GM21723 (cell line): ENCODE measurements at regions not wholly inside any gene's neighbourhood (a gene's known extent, or its start where the extent isn't known, plus 50 kb on each side); places are given as distances from the start of the nearest gene placed in this dataset.

Source experiments
- ATAC-seq: cut with Tn5 transposase; IDR thresholded peaks from one replicate; pipeline ENCODE4 v1.9.1; 2021; ENCODE audit warnings: mild to moderate bottlenecking, moderate library complexity; ENCODE audit not compliant: unreplicated experiment

DNA sequence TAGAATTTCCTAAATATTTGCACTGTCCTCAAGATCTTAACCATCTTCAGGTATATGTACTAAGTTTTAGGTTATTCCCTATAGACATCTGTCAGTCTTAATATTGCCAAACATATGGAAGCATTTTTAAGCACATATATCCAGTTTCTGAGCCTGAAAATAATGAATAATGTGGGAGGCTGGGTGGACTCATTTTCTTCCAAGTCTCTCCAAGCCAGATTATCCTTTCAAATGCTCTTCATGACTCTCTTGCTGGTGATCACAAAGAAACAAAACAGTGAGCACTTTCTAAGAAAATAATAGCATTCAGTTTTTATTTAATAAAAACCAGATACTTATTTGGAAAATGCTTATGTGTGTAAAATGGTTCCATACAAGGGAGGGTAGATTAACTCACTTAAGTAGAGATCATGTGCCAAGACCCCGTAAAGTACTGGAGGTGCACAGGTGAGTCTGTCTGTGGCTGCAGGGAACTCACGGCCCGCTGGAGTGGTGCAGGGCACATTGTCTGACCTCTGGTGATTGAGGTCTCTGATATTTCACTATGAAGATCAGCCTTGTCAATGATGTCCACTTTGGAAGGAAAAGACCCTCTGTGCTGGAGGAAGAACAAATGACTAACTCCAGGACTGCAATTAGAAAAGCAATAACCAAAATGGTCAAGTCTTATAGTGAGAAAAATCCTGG lies 161.6 kb downstream of the TMEM18 start:
- ATAC-seq: no peak

DNA sequence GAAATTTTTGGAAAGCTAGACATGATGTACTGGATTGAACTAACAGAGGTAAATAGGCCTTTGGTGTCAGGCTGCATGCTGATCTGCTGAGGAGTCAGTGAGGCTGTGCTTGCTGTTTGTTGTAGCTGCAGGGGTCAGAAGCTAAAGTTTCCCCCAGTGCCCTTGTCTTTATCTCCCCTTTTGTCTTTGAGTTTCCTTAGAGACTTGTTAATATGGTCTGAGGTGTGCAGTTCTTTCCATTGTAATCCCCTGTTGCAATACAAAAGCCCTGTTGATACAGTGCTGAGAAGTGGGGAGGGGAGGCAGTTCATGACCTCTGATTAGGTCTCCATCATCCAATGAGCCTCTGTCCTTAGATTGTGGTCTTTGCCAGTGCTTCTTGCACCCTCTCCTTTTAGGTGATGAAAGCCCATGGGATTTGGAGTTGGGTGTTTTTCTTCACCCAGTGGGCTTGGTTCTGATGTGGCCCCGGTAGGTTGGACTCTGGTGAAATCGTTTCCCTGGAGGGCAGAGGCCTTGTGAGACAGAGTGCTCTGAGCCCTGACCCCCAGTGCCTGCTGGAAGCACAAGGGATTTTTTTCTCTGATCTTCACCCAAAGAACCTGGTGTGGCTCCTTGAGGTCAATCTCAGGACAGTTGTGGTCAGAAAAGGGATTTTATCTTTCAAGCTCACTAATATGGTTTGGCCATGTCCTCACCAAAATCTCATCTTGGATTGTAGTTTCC lies 163.1 kb downstream of the TMEM18 start:
- no peak for ATAC-seq

DNA sequence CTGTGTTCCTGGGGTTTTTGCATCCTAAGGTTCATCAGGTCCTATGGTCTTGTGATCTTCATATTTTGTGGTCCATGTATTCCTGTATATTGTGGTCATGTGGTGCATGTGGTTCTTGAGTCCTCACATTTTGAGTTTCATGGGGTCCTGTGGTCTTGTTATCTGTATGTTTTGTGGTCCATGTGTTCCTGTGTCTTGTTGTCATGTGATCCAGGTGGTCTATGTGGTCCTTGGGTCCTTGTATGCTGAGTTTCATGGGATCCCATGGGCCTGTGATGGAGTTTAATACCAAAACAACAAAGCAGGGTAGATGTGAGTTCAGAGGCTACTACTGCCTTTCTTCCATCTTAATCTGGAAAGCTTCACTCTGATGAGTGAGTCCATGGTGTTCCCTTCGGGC lies 166.4 kb downstream of the TMEM18 start:
- no peak for ATAC-seq

DNA sequence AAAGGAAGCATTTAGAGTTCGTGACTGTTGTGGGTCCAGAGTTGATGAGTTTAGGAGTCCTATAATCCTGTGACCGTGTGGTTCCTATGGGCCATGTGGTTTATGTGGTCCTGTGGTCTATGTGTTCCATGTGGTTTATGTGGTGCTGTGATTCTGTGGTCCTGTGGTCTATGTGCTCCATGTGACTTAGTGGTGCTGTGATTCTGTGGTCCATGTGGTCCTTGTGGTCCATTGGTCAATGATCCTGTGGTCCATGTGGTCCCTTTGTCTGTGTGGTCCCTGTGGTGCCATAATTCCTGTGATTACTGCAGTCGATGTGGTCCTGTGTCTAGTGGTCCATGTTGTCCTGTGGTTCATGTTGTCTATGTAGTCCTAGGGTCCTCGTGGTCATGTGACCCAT lies 167.3 kb downstream of the TMEM18 start:
- ATAC-seq: no peak

DNA sequence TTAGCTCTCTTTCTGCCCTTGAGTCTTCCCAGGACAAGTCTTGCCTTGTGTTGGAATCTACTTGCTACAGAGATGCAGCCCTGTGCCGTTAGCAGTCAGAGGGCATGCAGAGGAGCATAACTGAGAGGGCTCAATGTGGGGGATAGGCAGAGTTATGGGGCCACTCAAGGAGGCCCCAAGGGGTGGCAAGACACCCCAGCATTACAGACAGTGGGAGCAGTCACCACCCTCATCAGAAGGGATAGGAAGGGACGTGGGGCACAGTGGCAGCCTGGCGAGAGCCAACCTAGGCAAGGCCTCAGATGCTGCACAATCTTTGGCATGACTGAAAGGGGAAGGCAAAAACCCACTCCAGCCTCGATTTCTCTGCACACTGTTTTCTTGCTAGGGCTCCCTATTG lies 169.1 kb downstream of the TMEM18 start:
- no peak for ATAC-seq

DNA sequence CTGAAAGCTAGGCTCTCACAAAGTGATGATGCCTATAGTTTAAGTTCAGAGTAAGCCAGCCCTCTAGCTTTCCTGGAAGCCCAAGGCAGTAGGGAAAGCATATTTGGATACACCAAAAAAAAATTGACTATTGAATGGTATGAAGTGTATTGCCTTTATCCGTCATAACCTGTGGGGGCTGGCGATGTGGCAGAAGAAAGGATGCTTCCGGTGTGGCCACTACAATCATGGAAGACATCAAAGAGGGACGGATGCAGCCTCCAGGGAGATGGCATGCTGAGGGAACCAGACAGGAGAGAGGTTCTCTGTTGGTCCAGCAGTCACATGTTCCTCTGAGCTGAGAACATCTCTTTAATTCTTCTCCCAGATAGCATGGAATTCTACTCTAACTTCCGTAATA lies 170.3 kb downstream of the TMEM18 start:
- no peak for ATAC-seq

DNA sequence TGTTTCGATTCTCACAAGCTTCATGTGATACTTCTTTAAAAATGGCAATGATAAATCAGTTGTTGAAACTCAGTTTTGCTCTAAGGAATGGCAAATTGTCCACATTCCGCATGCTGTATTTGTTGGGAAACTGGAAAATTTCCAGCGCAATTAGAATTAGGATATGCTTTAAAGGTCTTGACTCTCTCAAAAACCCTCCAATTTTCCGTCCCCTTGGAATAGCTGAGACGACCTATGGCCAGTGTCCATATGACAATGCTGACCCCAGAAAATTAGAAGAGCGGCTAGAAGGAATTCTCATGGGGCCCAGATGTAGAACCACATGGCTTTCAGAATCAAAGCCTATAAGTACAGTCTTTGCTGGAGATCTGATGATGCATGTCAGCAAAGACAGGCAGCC lies 170.8 kb downstream of the TMEM18 start:
- no peak for ATAC-seq

DNA sequence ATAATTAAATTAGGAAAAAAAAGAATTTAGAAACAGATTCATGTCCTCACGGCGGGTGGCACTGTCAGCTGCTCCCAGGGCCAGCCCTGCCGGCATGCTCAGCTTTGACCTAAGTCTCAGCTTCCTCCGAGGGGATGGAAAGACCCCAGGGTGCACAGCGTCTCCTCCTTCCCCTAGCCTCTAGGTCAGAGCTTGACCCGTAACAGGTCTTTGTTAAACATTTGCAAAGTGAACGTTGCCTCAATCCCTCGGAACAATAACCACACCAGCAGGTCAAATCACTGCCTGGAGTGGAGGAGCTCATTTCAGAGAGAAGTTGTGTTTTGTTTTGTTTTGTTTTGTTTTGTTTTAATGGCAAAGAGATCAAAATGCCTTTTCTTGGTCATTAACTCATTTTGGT lies 171.3 kb downstream of the TMEM18 start:
- no peak for ATAC-seq

DNA sequence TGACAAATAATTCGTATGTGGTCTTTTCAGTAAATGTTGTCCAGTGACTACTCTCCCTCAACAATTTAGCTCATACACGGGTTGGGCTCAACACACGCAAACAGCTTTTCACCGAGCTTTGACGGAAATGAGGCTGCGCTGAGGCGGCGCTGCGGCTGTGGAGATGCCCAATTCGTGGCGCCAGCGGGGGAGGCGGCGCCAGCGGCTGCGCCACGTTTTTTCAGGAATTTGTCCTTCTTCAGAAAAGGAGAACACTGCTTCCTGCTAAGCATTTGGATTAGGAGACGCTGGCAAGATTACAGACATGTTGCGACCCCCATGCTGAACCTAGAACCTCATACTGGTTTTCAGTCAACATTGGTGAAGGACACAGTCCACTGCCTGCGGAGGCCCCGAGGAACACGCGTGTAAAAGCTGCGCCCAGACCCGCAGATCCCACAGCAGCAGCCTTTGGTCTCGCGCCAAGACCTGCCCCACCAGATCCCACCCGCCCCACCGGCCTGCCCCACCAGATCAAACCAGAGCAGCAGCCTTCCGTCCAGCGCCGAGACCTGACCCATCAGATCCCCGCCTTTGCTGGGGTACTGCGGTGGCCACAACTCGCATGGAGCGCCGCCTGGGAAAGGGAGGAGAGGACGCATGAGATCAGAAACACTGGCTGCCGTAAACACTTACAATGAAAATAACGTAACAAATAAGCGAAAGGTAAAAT lies 173.8 kb downstream of the TMEM18 start:
- no peak for ATAC-seq

DNA sequence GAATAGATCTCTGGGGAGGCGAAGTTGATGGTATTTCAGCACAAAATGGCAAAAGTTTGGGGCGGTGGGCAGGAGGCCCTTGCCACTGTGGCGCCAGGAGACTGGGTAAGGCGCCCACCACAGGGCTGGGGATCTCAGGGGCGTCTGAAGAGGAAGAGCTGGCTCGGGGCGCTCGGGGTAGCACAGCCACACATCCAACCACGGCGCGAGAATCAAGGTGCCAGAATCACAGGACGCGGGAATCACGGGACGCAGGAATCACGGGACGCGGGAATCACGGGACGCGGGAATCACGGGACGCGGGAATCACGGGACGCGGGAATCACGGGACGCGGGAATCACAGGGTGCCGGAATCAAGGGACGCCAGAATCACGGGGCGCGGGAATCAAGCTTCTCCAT lies 174.4 kb downstream of the TMEM18 start:
- no peak for ATAC-seq

DNA sequence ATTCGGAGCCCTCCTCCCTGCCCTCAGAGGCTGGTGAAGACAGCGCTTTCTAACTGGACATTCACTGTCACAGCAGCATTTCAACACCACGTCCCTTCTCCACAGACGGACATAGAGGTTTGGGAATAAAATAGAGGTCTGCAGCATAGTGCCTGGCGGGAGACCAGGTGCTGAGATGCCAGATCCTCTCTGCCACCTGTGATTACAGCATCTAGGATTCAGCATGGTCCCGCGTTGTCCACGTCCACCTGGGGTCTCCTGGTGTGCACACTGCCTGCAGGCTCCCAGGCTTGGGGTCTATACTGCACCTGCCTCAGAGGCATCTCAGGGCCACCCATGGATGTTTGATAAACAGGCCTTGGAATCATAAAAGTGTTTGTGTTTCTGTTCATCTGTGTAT lies 175.5 kb downstream of the TMEM18 start:
- ATAC-seq: no peak

DNA sequence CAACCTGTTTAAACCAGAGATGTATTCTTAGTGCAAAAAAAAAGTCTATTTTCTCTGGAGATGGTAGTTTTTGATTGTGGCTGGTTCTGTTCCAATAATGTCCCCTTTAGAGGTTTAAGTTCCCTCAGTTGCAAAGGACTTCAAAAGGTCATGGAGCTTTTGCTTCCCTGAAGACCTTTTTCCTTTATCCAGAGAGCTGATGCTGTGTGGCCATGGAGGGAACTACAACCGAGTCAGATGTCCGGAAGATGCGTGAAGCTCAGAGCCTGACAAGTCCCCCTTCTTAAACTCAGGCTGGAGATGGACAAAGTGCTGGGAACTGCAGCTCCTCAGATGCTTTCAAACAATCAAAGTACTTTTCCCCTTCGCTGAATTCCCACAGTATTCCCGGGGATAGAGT lies 176.1 kb downstream of the TMEM18 start:
- no peak for ATAC-seq

DNA sequence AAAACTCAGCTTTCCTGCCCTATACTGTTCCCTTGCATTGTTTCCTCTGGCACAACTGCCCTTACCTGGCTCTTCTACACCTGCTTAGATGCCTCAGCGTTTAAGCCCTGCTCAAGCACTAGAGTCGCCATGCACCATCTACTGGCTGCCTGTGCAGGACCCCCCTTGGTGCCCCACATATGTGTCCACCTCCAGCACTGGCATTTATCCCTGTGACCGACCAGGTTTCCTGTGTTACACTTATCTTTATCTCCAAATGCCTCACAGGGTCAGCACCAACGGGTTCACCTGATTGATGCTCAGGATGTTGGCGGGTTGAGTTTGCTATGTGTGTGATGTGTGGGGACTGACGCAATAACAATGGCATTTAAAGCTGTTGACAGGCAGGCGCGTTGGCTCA lies 177.5 kb downstream of the TMEM18 start:
- no peak for ATAC-seq

DNA sequence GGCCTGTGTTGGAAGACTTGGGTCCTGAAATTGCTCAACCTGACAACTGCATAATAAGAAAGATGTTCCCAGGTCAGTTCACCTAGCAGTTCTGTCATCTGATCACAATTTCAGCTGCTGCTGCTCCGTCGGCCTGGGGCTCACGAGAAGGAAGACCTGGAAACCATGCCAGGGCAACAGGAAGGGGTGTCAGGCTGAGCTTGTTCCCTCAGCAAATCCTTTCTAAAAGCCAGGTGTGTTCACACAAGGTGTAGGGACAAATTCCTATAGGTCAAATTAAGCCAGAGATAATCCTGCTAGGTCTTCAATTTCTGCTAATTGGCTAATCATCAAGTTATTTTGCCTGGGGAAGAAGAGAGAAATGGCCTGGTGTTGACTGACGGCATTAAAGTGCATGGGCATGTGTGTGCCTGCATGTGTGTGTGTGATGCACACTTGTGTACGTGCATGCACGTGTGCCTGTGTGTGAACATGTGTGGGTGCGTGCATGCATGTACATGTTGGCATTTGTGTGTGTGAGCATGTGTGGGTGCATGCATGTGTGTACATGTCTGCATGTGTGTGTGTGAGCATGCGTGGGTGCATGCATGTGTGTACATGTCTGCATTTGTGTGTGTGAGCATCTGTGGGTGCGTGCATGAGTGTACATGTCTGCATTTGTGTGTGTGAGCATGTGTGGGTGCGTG lies 178.6 kb downstream of the TMEM18 start:
- no peak for ATAC-seq

DNA sequence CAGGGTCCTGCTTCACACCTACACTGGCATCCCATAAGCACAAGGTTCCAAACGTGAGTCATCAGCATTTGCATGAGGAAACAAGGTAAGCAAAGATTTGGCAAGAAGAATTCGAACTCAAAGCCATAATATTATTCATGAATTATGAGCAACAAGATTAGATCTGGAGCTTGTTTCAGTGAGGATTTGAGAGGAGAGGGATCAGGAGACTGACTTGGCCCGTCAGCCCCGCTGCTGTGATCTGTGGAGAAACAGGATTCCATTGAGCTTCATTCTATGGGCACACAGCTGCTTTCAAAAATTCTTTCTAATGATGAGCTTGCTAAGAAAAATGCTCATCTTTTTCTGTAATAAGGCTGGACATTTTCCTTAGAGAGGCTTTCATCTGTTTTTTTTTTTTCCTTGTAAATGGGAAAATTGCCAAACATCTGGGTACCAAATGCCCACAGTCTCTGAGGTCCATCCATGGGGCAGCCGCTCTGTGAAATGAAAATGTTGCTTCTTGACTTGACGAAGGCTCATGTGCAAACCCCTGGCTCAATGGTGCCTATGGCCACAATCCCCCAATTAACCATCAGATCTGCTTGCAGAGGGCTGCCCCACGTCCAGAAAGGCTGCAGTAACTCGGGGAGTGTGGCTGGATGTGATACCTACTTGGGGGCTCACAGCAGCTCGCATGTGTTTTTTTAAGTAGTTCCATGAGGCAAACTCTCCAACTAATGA lies 179.3 kb downstream of the TMEM18 start:
- no peak for ATAC-seq

DNA sequence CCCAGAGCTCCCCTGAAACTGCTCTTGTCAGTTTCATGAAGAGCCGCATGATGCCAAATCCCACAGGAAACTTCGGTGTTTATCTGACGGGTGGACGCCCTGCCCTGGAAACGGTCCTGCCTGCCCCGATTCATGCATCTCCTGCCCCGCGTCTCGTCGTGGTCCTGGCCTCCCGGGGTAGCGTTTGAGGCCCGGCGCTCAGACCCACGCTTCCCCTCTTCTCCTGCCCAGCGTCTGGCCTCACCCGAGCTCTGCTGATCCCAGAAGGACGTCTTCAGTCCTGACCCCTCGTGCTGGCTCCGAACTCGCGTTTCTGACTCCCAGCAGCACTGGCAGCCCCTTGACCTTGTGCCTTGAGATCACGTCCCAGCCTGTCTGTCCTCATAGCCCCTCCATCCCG lies 180.5 kb downstream of the TMEM18 start:
- no peak for ATAC-seq

DNA sequence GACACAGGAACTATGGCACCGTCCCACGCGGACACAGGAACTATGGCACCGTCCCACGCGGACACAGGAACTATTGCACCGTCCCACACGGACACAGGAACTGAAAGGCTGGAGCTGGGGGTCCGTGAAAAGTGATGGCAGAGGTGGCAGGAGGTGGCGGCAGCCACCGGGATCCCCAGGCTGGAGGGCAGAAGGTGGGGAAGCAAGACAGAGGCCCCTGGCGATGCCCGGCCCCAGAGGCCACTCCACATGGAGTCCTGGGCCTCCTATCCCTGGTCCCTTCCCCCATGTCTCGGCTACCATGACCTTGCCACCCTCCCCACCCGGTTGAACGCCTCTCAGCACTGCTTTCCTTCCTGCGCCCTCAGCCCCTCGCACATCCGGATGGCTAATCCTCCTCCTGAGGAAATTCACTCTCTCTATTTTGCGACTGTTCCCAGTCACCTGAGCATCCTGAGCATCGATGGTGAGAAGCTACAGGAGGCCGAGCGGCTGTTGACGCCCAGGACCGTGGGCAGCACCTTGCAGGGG lies 181.4 kb downstream of the TMEM18 start:
- ATAC-seq: no peak

DNA sequence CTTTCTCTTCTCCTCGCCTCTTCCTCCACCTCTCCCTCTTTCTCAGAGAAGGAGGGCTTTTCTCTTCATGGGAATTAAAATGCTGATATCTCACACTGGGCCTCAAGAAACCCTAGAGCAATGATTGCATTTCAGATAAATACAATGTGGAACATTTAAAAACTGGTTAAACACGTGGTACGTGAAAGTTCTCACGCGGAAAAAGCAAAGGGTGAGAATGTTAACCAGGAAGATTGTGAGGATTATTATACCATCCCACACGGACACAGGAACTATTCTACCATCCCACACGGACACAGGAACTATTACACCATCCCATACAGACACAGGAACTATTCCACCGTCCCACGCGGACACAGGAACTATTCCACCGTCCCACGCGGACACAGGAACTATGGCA lies 182.4 kb downstream of the TMEM18 start:
- ATAC-seq: no peak

DNA sequence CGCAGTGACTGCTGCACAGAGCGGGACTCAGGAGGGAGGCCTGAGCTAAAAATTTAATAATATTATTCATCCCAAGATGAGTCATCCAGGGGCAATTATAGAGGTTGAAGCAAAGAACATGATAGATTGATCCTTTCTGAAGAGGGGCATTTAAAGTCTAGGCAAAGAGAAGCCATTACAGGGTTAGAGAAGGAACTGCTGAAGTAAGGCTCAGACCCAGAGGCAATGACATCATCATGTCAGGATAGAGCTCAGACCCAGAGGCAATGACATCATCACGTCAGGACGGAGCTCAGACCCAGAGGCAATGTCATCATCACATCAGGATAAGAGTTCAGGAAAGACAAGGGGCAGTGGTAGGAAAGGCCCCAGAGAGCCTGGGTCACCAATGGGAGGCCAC lies 184.0 kb downstream of the TMEM18 start:
- ATAC-seq: no peak

DNA sequence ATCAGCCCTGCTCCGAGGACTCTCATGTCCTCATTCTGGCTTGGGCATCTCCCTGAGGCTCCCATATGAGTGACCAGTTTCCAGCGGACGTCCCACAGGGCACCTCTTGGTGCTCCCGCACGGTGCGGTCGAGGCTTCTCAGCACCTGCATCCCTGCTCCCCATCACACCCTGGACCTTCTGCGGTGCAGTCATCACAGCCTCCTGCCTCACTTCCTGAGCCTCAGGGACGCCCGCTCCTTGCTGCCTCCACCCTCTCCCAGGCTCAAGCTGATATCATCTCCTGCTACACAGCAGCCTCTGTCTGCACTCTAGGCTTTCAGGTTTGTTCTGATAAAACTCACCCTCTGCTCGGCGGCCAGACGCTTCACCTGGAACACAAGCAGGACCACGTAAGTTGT lies 185.0 kb downstream of the TMEM18 start:
- ATAC-seq: no peak

DNA sequence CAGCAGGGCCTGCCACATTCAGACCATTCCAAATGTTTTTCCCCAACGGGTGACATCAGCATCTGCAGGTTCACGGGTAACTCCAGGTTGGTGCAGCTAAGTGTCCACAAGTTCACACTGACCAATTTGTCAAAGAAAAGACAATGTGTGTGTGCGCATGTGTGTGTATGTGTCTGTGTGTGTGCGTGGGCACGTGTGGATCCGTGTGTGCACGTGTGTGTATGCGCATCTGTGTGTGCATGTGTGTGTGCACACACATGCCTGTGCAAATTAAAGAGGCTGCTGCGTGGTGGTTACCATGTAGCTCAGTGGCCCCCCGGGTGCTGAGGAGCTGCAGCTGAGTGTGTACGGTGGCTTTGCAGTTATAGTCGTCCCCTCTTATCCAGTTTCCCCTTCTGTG lies 187.4 kb downstream of the TMEM18 start:
- no peak for ATAC-seq
